Activated T-cell treated with anti-CD3 and anti-CD28 coated beads, Interleukin-2, amount 50 U/mL, for 48 hours (primary cell): ENCODE measurements at regions not wholly inside any gene's neighbourhood (a gene's known extent, or its start where the extent isn't known, plus 50 kb on each side); places are given as distances from the start of the nearest gene placed in this dataset.
A peak's percentile ranks its signal among the peaks of the same experiment; 100 is the strongest.

ENCODE experiments used
- DNase-seq, 2 experiments: peaks; one replicate each; pipeline ENCODE4 v3.0.0-alpha.2; 2020

DNA sequence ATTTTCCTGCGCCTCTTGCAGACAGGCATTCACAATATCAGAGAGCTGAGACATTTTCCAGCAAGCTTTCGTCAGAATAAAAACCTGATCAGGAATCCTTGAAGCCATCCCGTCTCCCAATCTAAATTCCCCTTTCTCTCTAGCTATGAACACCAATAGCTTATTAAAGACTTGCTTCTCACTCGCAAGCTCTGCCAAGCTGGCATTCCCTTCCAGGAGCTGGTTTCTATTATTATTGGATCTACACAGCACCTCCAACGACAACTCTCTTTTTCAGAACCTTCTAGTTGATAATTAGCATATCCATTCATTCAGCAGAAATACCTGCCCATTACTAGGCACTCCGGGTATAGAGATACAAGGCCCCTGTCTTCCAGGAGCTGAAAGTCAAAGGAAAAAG, 350.3 kb downstream of the MTX2 start:
- no peak for DNase-seq

GRCh38 chr2:176621350-176621749, 352.1 kb downstream of the MTX2 start:
- DNase-seq = no peak

GRCh38 chr2:176622792-176623191, 353.6 kb downstream of the MTX2 start:
- no peak for DNase-seq

DNA sequence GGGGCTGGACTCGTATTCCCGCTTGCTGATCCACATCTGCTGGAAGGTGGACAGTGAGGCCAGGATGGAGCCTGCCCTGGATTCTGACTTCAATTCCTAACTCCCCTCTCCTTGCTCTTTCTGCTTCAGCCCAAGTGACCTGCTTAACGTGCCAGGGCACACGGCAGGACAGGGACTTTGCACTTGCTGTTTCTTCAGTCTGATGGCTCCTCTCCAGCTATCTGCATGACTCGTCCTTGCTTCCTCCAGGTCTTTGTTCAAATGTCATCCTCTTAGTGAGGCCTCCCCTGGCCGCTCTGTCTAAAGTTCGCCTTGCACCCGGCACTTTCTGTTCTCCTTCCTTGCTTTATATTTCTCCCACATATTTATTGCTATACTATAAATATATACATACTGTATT, 357.6 kb downstream of the MTX2 start:
- no peak for DNase-seq

GRCh38 chr2:176628438-176628837, 359.2 kb downstream of the MTX2 start:
- no peak for DNase-seq

DNA sequence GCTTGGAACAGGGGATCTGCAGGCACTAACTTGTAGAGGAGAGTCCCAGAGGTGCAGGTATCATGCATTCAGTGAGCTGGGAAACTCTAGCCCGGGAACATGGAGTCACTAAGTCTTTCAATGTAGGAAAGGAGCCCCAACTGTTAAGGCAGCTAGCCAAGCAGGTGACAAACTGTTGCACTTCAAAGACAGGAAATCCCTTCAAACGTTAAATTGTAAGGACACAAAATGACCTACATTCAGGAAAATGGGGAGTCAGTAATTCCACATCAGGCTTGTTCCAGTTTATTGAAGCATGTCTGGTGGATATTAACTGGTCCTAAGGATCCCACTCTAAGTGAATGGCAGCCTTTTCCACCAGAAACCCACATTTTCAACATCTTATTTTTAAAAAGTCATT, 364.5 kb downstream of the MTX2 start:
- no peak for DNase-seq

DNA sequence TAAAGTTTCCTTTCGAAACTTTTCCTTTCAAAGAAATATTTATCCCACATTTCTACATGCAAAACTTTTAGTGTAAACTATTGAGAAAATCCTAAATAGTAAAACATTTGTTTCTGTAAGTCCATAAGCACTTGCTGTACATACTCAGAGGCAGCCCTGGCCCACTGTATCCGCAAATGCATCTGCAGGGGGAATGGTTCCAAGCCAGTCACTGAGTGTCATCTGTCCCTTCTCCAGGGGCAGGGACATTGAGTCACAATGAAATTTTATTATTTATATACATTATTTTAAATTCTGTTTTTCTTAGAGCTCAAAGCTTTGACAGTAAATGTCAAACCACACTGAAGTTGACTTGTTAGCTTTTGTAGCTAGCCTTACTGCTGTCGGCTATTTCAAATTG, 367.2 kb downstream of the MTX2 start:
- DNase-seq = no peak

DNA sequence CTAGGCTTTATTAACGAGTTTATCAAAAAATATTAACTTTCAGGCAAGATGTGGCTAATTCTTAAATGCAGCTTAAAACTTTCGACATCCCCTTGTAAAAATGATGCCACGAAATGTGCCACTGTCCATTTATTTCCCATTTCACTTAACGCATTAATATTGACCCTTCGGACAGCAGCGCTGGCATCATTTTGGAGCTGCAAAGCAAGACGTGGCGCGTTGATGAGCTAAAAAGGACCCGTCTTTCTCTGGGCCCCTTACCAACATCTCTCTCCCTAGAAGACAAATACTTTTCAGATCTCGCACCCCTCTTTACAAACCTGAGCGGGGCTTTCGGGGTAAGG, 367.9 kb downstream of the MTX2 start:
- no peak for DNase-seq

GRCh38 chr2:176637486-176638166, 368.4 kb downstream of the MTX2 start:
- peak; percentile 34 to 36 for DNase-seq

DNA sequence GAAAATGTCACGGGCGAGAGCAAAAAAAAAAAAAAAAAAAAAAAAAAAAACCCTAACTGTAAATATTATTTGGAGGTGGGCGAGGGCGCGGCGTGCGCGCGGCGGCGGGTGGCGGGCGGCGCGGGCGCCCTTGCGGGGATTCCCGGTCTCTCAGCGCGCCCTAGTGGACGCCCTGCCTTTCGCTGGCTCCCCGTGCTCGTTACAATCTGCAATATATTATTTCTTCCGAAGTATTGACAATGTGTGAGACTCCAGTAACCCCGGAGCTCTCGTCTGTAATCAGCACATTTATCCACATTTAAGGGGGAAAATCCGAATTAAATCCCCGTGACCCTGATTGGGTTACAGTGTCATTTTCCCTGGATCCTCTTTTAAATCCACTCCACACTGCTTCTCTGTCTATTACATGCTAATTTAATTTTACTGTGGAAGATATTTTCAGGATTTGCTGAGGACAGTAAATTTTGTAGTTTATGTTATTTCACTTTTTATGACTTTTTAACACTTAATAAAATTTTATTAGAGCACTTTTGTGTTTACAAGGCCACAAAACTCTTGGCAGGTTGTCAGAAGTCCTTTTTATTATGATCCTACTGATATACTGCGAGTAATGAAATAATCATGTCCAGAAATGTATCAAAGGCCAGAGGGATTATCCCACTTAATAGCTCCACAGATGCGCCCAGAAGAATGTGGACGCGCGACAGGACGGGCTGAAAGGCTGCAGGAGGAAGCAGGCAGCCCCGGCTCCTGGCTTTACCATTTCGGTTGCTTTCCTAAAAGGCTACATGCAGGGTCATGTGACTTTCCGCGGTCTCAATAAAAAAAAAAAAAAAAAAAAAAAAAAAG, 369.1 kb downstream of the MTX2 start:
- DNase-seq = peak; percentile 71 to 75

GRCh38 chr2:176639016-176639343, 369.7 kb downstream of the MTX2 start:
- DNase-seq = no peak

GRCh38 chr2:176639671-176640070, 370.4 kb downstream of the MTX2 start:
- DNase-seq = no peak

DNA sequence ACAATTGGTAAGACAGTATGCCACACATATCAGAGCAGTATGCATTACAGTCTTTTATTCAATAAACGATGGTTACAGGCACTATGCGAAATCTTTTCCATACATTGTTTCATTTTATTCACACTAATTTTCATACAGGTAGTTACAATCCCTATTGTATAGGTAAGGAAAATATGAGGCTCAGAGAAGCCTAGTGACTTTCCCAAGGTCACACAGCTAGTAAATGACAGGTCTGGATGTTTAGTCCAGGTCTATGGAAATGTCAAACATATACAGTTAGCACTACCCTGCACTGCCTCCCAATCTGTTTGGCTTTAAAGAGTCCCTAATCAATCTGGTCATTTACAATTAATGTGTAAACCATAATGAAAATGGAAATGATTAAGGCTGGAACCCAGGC, 372.2 kb downstream of the MTX2 start:
- DNase-seq = no peak

DNA sequence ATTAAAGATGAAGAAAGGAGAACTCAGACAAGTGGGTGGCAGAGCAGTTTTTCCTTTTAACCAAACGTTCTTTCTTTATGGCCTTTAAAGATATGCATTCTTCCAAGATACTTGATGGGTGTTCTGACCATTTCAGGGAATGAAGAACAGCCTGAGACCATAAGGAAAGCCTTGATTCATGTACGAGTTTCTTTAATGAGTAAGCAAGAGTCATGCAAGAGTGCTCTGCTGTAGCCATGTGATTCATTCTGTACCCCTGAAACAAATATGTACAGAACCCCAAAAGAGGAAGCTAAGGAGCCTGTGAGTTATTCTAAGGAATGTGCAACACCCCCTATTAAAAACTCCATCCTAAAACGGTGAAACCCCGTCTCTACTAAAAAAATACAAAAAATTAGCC, 372.8 kb downstream of the MTX2 start:
- no peak for DNase-seq

DNA sequence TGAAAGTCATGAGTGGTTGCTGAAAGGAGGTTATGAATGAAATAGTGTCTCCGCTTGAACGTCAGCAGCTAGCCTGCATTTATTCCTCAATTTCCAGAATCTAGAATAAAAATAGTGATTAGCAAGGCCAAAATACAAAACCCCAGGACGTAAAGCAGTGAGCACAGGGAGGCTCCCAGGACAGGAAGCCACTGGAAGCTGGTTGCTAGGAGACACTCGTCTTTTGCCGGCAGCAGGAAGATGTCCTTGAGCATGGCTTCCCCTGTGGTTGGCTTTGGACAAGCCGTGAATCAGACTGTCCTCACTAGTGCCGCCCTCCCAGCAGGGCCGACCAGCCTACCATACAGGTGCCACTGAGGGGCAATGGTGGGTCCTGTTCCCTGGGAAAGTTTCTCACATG, 374.4 kb downstream of the MTX2 start:
- no peak for DNase-seq

- no peak for DNase-seq
Measured at GRCh38 chr2:176645494-176645893, 376.3 kb downstream of the MTX2 start.

DNA sequence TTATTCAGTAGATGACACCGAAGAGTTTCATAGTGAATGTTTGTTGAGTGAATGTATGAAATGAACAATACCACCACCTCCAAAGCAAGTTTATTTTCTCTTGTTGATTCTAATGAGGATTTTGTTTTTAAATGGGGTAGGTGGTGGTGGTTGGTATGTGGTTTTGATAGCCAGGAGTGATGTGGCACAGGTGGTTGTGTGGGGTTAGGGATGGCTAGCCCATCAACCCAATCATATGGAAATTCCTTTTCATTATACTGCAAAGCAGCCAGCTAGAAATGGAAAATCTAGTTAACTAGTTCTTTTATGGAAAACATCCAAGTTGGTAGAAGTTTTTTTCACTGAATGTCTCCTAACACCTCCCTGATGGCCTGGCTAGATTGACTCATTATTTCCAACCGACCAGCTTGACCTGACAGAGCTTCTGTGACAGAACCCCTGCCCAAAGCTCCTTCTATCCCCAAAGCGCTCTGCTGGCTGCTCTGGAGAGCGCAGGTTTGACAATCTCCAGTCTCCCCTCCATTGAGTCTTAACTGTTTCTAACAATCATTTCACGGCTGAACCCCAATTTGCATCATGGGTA, 376.9 kb downstream of the MTX2 start:
- no peak for DNase-seq

DNA sequence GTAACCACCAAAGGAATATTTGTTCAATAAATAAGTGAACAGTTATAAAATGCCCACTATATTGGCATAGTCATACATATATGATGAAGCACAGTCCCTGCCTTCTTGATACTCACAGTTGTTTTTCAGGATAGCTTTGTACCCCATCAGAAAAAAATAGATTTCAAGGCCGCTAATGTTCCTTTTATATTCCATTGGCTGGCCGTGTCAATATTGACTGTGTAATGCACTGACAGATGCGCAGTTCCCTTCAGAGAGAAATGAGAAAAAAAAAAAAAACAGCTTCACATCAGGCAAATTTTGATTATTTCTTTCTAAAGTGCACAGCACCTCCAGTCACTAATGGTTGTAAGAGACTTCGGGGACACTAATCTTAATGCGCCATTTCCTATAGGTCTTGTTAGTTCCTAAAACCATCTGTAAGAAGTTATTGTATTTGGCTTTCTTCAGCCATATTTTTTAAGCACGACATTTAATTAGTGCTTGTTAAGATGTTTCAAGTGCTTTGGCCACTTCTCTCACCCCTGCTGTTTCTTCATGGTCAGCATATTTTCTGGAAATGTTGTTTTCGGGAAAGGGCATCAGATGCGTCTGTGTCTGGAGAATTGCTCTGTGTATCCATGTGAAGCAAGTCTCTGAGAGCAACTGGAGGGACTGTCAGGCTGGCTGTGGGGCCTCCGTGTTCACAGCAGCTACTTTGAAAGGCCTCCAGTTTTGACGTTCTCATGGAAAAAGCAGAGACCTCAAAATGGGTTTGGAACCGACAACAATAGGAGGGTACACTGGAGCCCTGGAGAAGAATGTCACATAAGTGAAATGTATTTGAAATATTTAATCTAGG, 378.3 kb downstream of the MTX2 start:
- no peak for DNase-seq

DNA sequence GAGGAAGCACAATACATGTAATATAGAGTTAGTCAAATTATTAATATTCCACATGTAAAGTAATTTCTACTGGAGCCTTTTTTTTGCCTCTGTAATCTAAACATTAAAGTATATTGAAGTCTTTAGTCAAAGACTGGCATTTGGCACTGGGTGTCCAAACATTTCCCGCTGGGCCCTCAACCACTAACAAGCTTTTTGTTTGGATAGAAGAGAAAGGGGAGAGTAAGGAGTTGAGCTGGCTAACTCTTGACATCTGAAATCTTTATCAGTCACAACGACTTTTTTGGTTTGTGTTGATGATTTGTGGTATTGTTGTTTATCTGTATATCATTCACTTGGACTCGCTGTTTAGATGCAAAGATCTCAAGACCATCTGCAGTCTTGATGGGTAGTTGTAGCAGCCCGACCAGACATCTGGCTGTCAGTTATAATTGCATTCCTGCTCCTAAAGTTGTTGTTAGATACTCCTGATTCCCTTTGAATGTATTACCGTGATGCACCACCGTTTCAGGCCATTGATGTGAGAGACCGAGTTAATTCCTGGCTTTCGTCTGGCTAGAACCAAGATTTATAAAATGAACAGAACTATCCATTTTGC, 379.6 kb downstream of the MTX2 start:
- no peak for DNase-seq

DNA sequence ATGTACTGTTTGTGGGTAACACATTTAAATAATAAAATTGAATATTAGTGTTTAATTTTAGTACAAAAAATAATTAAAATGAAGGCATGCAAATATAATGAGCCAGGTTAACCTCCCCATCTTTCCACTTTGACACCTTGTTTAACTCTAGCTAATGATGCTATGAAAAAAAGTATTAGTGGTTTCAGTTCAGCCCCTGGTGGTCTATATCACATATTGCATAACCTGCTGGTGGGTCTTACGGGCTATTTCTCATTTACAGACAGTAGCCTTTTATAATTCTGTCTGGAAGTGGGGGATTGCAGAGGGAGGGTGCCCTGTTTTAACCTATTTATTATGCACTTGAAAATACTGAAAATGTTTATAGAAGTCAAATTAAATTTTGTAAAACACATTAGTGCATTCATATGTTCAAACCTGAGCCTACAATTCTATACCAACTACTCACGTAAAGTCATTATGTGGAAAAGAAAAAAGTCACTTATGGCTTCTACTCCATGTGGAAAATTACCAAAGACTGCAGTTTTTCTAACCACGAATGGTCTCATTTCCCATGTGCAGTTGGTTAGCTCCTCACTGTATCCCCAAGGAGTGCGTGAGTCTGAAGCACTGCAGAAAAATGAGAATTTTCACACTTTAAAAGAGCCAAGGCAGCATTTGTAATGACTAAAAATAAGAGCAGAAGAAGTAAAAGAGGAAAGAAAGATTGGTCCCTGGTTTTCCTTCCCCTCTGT, 381.0 kb downstream of the MTX2 start:
- DNase-seq = no peak

DNA sequence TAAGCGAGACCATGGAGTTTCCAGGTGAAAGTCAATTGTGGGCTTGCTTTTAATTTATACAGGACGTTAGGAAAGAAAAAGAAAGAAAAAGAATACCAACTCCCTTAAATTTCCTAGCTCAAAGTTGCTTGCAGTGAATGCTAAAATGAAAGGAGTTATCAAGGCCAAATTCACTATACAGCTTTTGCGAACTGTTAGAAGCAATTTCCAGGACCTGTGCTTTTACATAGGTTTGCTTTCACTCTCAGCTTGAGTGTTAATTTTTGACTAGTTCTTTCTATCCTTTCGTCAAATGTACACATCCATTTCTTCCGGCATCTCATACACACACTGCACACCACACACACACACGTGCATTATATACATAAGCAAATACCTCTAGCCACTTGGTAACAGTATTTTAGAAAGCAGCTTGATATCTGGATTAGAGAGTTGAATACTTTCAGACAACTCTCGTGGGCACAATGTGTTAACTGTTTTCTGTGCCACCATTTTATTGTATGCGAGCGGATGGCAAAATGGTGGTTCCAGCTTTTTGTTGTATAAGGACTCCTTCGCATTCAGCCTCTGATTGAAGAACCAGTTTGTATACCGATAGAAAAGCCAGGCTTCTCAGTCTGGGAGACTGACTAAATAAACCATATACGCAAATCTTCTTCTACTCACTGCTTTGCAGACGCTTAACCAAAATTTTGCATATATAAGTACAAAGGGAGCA, 381.8 kb downstream of the MTX2 start:
- no peak for DNase-seq
